HEK293 (cell line): ENCODE measurements at regions not wholly inside any gene's neighbourhood (a gene's known extent, or its start where the extent isn't known, plus 50 kb on each side); places are given as distances from the start of the nearest gene placed in this dataset.

Source experiments
- CTCF ChIA-PET: fragments of 350-600 bp; formaldehyde crosslinking; extraction: SDS; loops from one replicate; lab custom pipeline; 2021; ENCODE audit warnings: antibody characterized with exemption; lab: Yijun Ruan, JAX
- POLR2A ChIA-PET: fragments of 300-600 bp; formaldehyde crosslinking; extraction: SDS; loops from one replicate; lab custom pipeline; 2020; ENCODE audit warnings: antibody characterized with exemption, inconsistent platforms; lab: Yijun Ruan, JAX
- H3K27ac ChIP-seq: fragments of 200-500 bp; sonication (Bioruptor generic); 2 replicates; pipeline ENCODE4 v1.5.1; 2014; ENCODE audit warnings: low read depth, low read length, control low read depth, inconsistent platforms; ENCODE audit errors: extremely low read depth
- H3K36me3 ChIP-seq, 2 experiments: fragments of 200-500 bp in 1 of 2; sonication (Bioruptor generic) in 1 of 2; 1 replicate in 1 of 2; 2 replicates in 1 of 2; pipeline ENCODE4 v1.5.1; 2014 to 2017; ENCODE audit warnings: inconsistent platforms in 2 of 2, low read length in 2 of 2; ENCODE audit not compliant: control insufficient read depth in 2 of 2, insufficient read depth in 1 of 2
- H3K4me1 ChIP-seq: fragments of 200-500 bp; sonication (Bioruptor generic); 2 replicates; pipeline ENCODE4 v1.5.1; 2014; ENCODE audit warnings: mild to moderate bottlenecking, low read length, inconsistent platforms; ENCODE audit not compliant: control insufficient read depth, insufficient read depth
- H3K4me3 ChIP-seq: 2 replicates; pipeline ENCODE4 v1.5.1; 2011; ENCODE audit warnings: low read depth, mild to moderate bottlenecking, control low read depth, low read length, moderate library complexity
- H3K9me3 ChIP-seq: fragments of 200-500 bp; sonication (Bioruptor generic); 2 replicates; pipeline ENCODE4 v1.5.1; 2014; ENCODE audit warnings: low read depth, low read length, inconsistent platforms; ENCODE audit not compliant: control insufficient read depth, insufficient read depth
- KLF16 ChIP-seq: fragments of 450-650 bp; formaldehyde crosslinking; IDR thresholded peaks from 2 replicates; pipeline ENCODE4 v1.5.1; 2017; ENCODE audit warnings: missing biosample characterization, missing genetic modification characterization
- MYNN ChIP-seq: fragments of 450-650 bp; formaldehyde crosslinking; IDR thresholded peaks from 2 replicates; pipeline ENCODE4 v1.5.1; 2016; ENCODE audit warnings: missing biosample characterization, missing genetic modification characterization, borderline replicate concordance
- SALL2 ChIP-seq: fragments of 450-650 bp; formaldehyde crosslinking; IDR thresholded peaks from 2 replicates; pipeline ENCODE4 v1.5.0; 2017; ENCODE audit warnings: missing biosample characterization, mild to moderate bottlenecking, missing genetic modification characterization, borderline replicate concordance
- SCRT2 ChIP-seq: fragments of 450-650 bp; formaldehyde crosslinking; IDR thresholded peaks from 2 replicates; pipeline ENCODE4 v1.5.1; 2016; ENCODE audit warnings: missing biosample characterization, missing genetic modification characterization
- ZFP37 ChIP-seq: fragments of 450-650 bp; formaldehyde crosslinking; IDR thresholded peaks from 2 replicates; pipeline ENCODE4 v1.5.1; 2016; ENCODE audit warnings: missing biosample characterization, missing genetic modification characterization
- ZNF155 ChIP-seq: fragments of 450-650 bp; formaldehyde crosslinking; IDR thresholded peaks from 2 replicates; pipeline ENCODE4 v1.5.1; 2016; ENCODE audit warnings: missing biosample characterization, missing genetic modification characterization
- ZNF169 ChIP-seq: fragments of 450-650 bp; formaldehyde crosslinking; IDR thresholded peaks from 2 replicates; pipeline ENCODE4 v1.5.1; 2016; ENCODE audit warnings: missing biosample characterization, missing genetic modification characterization
- ZNF19 ChIP-seq: fragments of 450-650 bp; formaldehyde crosslinking; IDR thresholded peaks from 2 replicates; pipeline ENCODE4; 2016; ENCODE audit warnings: missing biosample characterization, missing genetic modification characterization, low read depth
- ZNF366 ChIP-seq: fragments of 450-650 bp; formaldehyde crosslinking; conservative IDR thresholded peaks from 2 replicates; pipeline ENCODE4 v1.5.1; 2016; ENCODE audit warnings: missing biosample characterization, missing genetic modification characterization
- ZNF404 ChIP-seq: fragments of 450-650 bp; formaldehyde crosslinking; IDR thresholded peaks from 2 replicates; pipeline ENCODE4 v1.5.1; 2017; ENCODE audit warnings: missing biosample characterization, missing genetic modification characterization
- ZNF548 ChIP-seq: fragments of 450-650 bp; formaldehyde crosslinking; IDR thresholded peaks from 2 replicates; pipeline ENCODE4 v1.5.1; 2016; ENCODE audit warnings: missing biosample characterization, missing genetic modification characterization
- ZNF777 ChIP-seq: fragments of 450-650 bp; formaldehyde crosslinking; IDR thresholded peaks from 2 replicates; pipeline ENCODE4 v1.5.1; 2017; ENCODE audit warnings: missing biosample characterization, missing genetic modification characterization, borderline replicate concordance
- ZNF785 ChIP-seq: fragments of 450-650 bp; formaldehyde crosslinking; IDR thresholded peaks from 2 replicates; pipeline ENCODE4 v1.5.1; 2016; ENCODE audit warnings: missing biosample characterization, missing genetic modification characterization
- TF ChIP-seq, protein P1 (sequence below): fragments of 450-650 bp; formaldehyde crosslinking; IDR thresholded peaks from 2 replicates; pipeline ENCODE4 v1.5.1; 2016; ENCODE audit warnings: missing biosample characterization, missing genetic modification characterization
- TF ChIP-seq, protein P2 (sequence below): fragments of 450-650 bp; formaldehyde crosslinking; IDR thresholded peaks from 2 replicates; pipeline ENCODE4 v1.5.1; 2016; ENCODE audit warnings: missing biosample characterization, missing genetic modification characterization

DNA sequence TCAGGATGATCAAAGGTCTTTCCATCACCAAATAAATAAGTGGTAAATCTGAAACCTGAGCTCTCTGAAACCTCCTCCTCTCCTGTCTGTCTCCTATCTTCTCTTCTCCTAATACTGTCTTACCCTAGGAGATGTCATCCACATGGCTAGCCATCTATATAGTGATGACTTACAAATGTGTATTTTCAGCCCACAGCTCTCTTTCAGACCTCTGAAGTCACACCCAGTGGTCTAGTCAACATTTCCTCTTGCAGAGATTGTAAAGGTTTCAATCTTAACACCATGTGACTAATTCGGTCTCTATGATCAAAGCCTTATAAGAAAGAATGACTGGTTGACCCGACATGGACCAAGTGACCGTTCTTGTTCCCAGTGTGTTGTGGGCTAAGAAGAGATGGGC, 63.1 kb upstream of the DPT start:
- Histone ChIP-seq H3K4me3 (no peak overlapping the region), H3K36me3 (no peaks in the 10 kb centered on the region), H3K4me1 (no peaks in the 10 kb centered on the region), H3K9me3 (no peaks in the 10 kb centered on the region), H3K27ac (no peak overlapping the region)
- CTCF ChIA-PET, result interaction anchor here (0.6 kb wide), 1 partner anchor 564 kb away, joined by 4 read pairs; no protein-coding TSS in a partner anchor
- POLR2A ChIA-PET, result no interaction called here
- TF ChIP-seq MYNN (tag by site-specific recombination), result no peak
- TF ChIP-seq, protein P1, sequence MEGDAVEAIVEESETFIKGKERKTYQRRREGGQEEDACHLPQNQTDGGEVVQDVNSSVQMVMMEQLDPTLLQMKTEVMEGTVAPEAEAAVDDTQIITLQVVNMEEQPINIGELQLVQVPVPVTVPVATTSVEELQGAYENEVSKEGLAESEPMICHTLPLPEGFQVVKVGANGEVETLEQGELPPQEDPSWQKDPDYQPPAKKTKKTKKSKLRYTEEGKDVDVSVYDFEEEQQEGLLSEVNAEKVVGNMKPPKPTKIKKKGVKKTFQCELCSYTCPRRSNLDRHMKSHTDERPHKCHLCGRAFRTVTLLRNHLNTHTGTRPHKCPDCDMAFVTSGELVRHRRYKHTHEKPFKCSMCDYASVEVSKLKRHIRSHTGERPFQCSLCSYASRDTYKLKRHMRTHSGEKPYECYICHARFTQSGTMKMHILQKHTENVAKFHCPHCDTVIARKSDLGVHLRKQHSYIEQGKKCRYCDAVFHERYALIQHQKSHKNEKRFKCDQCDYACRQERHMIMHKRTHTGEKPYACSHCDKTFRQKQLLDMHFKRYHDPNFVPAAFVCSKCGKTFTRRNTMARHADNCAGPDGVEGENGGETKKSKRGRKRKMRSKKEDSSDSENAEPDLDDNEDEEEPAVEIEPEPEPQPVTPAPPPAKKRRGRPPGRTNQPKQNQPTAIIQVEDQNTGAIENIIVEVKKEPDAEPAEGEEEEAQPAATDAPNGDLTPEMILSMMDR, result no peak
- TF ChIP-seq, all 188 proteins: peak for 0

DNA sequence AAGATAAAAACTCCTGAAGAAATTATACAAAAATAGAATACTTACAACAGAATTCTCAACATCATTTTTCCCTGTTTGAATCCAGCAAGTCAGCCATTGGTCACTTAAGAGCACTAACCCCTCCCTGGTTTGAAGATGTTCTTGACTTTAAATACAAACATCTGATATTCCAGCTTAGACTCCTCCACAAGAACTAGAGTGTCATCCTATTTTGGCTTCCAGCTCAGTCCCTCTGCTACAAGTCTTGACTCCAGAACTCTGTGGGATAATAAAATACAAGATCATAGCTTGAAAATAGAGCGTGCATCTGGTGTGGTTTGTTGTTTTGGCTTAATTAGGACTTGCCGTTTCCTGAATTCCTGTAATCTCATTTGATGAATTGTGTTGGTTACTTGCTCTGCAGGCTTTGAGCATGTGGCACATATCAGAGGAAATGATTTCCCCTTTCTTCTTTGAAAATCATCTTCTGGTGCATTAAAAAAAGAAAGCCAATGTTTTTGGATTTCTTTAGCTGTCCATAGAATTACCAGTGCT, 63.7 kb upstream of the DPT start:
- Histone ChIP-seq H3K9me3 (no peaks in the 10 kb centered on the region), H3K36me3 (no peaks in the 10 kb centered on the region), H3K4me3 (no peak overlapping the region), H3K27ac (no peak overlapping the region), H3K4me1 (no peaks in the 10 kb centered on the region)
- TF ChIP-seq SCRT2 (tag by site-specific recombination), result no peak
- POLR2A ChIA-PET, result no interaction called here
- CTCF ChIA-PET, result no interaction called here

DNA sequence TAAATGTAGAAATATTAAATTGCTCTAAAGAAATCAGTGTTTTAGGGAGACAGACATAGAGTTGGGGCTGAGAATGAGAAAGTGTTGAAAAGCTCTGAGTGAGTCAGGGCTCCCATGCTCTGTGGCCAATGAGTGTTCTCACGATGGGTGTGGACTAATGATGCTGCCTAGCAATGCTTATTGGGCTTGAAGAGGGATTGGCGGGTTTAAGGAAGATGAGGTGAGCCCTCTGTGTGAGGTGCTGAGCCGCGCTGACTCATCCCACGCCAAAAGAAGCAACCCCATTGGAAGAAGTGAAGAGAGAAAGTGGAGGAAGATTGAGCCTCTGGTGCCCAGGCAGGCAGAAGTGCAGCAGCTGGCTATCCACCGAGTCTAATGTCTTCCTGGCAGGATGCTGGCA, 65.1 kb upstream of the DPT start:
- Histone ChIP-seq H3K36me3 (no peaks in the 10 kb centered on the region), H3K4me3 (no peak overlapping the region), H3K9me3 (no peaks in the 10 kb centered on the region), H3K4me1 (no peaks in the 10 kb centered on the region), H3K27ac (no peak overlapping the region)
- CTCF ChIA-PET, result no interaction called here
- no peak for TF ChIP-seq ZNF777 (tag by site-specific recombination)
- TF ChIP-seq ZNF404 (tag by site-specific recombination), result no peak
- no peak for TF ChIP-seq ZNF548 (tag by site-specific recombination)
- no peak for TF ChIP-seq ZNF169 (tag by site-specific recombination)
- no peak for TF ChIP-seq KLF16
- TF ChIP-seq SALL2 (tag by site-specific recombination), result no peak
- TF ChIP-seq ZNF155 (tag by site-specific recombination), result no peak
- no peak for TF ChIP-seq ZNF366
- no peak for TF ChIP-seq ZFP37
- no peak for TF ChIP-seq ZNF785 (tag by site-specific recombination)
- TF ChIP-seq ZNF19 (tag by site-specific recombination), result no peak
- POLR2A ChIA-PET, result no interaction called here

DNA sequence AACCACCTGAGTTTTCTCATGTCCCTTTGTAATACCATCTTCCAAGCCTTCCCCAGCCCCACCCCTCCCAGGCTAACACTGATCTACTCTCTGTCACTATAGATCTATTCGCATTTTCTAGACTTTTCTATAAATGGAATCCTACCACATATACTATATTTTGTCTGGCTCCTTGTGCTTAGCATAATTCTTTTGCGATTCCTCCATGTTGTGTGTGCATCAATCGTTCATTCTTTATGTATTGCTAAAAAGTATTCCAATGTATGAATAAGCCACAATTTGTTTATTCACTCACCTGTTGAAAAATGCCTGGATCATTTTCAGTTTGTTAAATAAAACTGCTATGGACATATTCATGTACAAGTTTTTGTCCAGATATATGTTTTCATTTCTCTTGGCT, 66.7 kb upstream of the DPT start:
- TF ChIP-seq, protein P2, sequence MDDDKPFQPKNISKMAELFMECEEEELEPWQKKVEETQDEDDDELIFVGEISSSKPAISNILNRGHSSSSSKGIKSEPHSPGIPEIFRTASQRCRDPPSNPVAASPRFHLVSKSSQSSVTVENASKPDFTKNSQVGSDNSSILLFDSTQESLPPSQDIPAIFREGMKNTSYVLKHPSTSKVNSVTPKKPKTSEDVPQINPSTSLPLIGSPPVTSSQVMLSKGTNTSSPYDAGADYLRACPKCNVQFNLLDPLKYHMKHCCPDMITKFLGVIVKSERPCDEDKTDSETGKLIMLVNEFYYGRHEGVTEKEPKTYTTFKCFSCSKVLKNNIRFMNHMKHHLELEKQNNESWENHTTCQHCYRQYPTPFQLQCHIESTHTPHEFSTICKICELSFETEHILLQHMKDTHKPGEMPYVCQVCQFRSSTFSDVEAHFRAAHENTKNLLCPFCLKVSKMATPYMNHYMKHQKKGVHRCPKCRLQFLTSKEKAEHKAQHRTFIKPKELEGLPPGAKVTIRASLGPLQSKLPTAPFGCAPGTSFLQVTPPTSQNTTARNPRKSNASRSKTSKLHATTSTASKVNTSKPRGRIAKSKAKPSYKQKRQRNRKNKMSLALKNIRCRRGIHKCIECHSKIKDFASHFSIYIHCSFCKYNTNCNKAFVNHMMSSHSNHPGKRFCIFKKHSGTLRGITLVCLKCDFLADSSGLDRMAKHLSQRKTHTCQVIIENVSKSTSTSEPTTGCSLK (tag by site-specific recombination), result no peak
- TF ChIP-seq, all 188 proteins: peak for 0
- ChIA-PET CTCF (no interaction called here), POLR2A (no interaction called here)
- no peaks in the 10 kb centered on the region for H3K9me3 ChIP-seq
- H3K27ac ChIP-seq, result no peak overlapping the region
- no peaks in the 10 kb centered on the region for H3K36me3 ChIP-seq
- H3K4me3 ChIP-seq, result no peak overlapping the region
- no peaks in the 10 kb centered on the region for H3K4me1 ChIP-seq
